H9 (cell line): ENCODE measurements at regions not wholly inside any gene's neighbourhood (a gene's known extent, or its start where the extent isn't known, plus 50 kb on each side); places are given as distances from the start of the nearest gene placed in this dataset.

Experiments
- DNase-seq: peaks from one replicate; pipeline ENCODE4 v3.0.0-alpha.2; 2017
- H2AFZ ChIP-seq: one replicate; pipeline ENCODE4 v1.6.1; 2013; ENCODE audit warnings: mild to moderate bottlenecking, low read length, control low read depth, moderate library complexity
- H2AK5ac ChIP-seq: 2 replicates; pipeline ENCODE4 v1.6.1; 2013; ENCODE audit warnings: low read length, control low read depth, mixed read lengths; ENCODE audit not compliant: insufficient read length
- H2BK120ac ChIP-seq: one replicate; pipeline ENCODE4 v1.6.1; 2013; ENCODE audit warnings: low read depth, mild to moderate bottlenecking, low read length, control low read depth, inconsistent platforms; ENCODE audit not compliant: poor library complexity, severe bottlenecking
- H2BK12ac ChIP-seq: 2 replicates; pipeline ENCODE4 v1.6.1; 2013; ENCODE audit warnings: low read length, control low read depth, mixed read lengths, low read depth; ENCODE audit not compliant: insufficient read length
- H2BK15ac ChIP-seq: 2 replicates; pipeline ENCODE4 v1.6.1; 2013; ENCODE audit warnings: low read depth, low read length, control low read depth
- H2BK20ac ChIP-seq: one replicate; pipeline ENCODE4 v1.6.1; 2013; ENCODE audit warnings: low read depth, mild to moderate bottlenecking, low read length, control low read depth, inconsistent platforms; ENCODE audit not compliant: poor library complexity, severe bottlenecking
- H2BK5ac ChIP-seq: 2 replicates; pipeline ENCODE4 v1.6.1; 2013; ENCODE audit warnings: low read length, control low read depth, mixed read lengths; ENCODE audit not compliant: insufficient read length
- H3K14ac ChIP-seq: 2 replicates; pipeline ENCODE4 v1.6.1; 2013; ENCODE audit warnings: low read length, control low read depth; ENCODE audit not compliant: insufficient read depth
- H3K18ac ChIP-seq: 2 replicates; pipeline ENCODE4 v1.6.1; 2013; ENCODE audit warnings: low read depth, mild to moderate bottlenecking, mixed read lengths, low read length, control low read depth; ENCODE audit not compliant: insufficient read length
- H3K23ac ChIP-seq: 2 replicates; pipeline ENCODE4 v1.6.1; 2013; ENCODE audit warnings: low read length, control low read depth, mixed read lengths, low read depth; ENCODE audit not compliant: insufficient read length
- H3K23me2 ChIP-seq: 2 replicates; pipeline ENCODE4 v1.6.1; 2013; ENCODE audit warnings: low read depth, mild to moderate bottlenecking, mixed read lengths, low read length, control low read depth; ENCODE audit not compliant: insufficient read length, poor library complexity, severe bottlenecking
- H3K27ac ChIP-seq: 2 replicates; pipeline ENCODE4 v1.5.1; 2013; ENCODE audit warnings: low read length, control low read depth, mixed read lengths, low read depth; ENCODE audit not compliant: insufficient read length
- H3K27me3 ChIP-seq: 2 replicates; pipeline ENCODE4 v1.6.1; 2013; ENCODE audit warnings: low read length, control low read depth, inconsistent platforms; ENCODE audit not compliant: insufficient read depth
- H3K4ac ChIP-seq: 2 replicates; pipeline ENCODE4 v1.6.1; 2013; ENCODE audit warnings: low read depth, mild to moderate bottlenecking, control low read depth, inconsistent platforms, low read length, moderate library complexity
- H3K4me1 ChIP-seq: 2 replicates; pipeline ENCODE4 v1.6.1; 2013; ENCODE audit warnings: low read length, control low read depth, inconsistent platforms; ENCODE audit not compliant: insufficient read depth
- H3K4me2 ChIP-seq: 2 replicates; pipeline ENCODE4 v1.6.1; 2013; ENCODE audit warnings: low read length, control low read depth, mixed read lengths; ENCODE audit not compliant: insufficient read length, insufficient read depth
- H3K56ac ChIP-seq: 2 replicates; pipeline ENCODE4 v1.6.1; 2013; ENCODE audit warnings: low read depth, mild to moderate bottlenecking, mixed read lengths, low read length, control low read depth; ENCODE audit not compliant: insufficient read length
- H3K79me1 ChIP-seq: 2 replicates; pipeline ENCODE4 v1.6.1; 2013; ENCODE audit warnings: low read depth, mild to moderate bottlenecking, moderate library complexity, low read length, control low read depth, inconsistent platforms; ENCODE audit not compliant: insufficient read depth, poor library complexity, severe bottlenecking
- H3K79me2 ChIP-seq: 2 replicates; pipeline ENCODE4 v1.6.1; 2013; ENCODE audit warnings: low read length, control low read depth, inconsistent platforms; ENCODE audit not compliant: insufficient read depth
- H3K9ac ChIP-seq: 2 replicates; pipeline ENCODE4 v1.6.1; 2013; ENCODE audit warnings: low read length, control low read depth, mixed read lengths; ENCODE audit not compliant: insufficient read length; ENCODE audit errors: extremely low read depth
- H3K9me3 ChIP-seq: one replicate; pipeline ENCODE4 v1.6.1; 2013; ENCODE audit warnings: low read depth, low read length, inconsistent platforms; ENCODE audit not compliant: control insufficient read depth
- H3T11ph ChIP-seq: one replicate; pipeline ENCODE4 v1.6.1; 2013; ENCODE audit warnings: mild to moderate bottlenecking, low read length, control low read depth, inconsistent platforms
- H4K20me1 ChIP-seq: one replicate; pipeline ENCODE4 v1.6.1; 2013; ENCODE audit not compliant: control insufficient read depth, insufficient read length, insufficient read depth
- H4K5ac ChIP-seq: 2 replicates; pipeline ENCODE4 v1.6.1; 2013; ENCODE audit warnings: low read depth, mild to moderate bottlenecking, mixed read lengths, low read length, control low read depth; ENCODE audit not compliant: insufficient read length
- H4K8ac ChIP-seq: replicated peaks from 2 replicates; pipeline ENCODE4 v1.6.1; 2013; ENCODE audit warnings: low read length, control low read depth, mixed read lengths, low read depth; ENCODE audit not compliant: insufficient read length
- H4K91ac ChIP-seq: 2 replicates; pipeline ENCODE4 v1.6.1; 2013; ENCODE audit warnings: low read depth, mild to moderate bottlenecking, moderate library complexity, mixed read lengths, low read length, control low read depth; ENCODE audit not compliant: insufficient read length
- H3K27ac Mint-ChIP-seq, 3 experiments: 2 replicates in 2 of 3; 3 replicates in 1 of 3; pipeline ENCODE4 v1.8.0; 2020 to 2021; ENCODE audit warnings: mixed read lengths in 3 of 3, mild to moderate bottlenecking in 1 of 3, moderate library complexity in 1 of 3
- H3K27me3 Mint-ChIP-seq: 2 replicates; pipeline ENCODE4 v1.8.0; 2021; ENCODE audit warnings: low read depth, mild to moderate bottlenecking, moderate library complexity, mixed read lengths
- H3K36me3 Mint-ChIP-seq, 3 experiments: 2 replicates in 2 of 3; 3 replicates in 1 of 3; pipeline ENCODE4 v1.8.0; 2020 to 2021; ENCODE audit warnings: low read depth in 3 of 3, mixed read lengths in 3 of 3; ENCODE audit not compliant: insufficient read depth in 1 of 3
- H3K4me1 Mint-ChIP-seq, 2 experiments: 2 replicates each; pipeline ENCODE4 v1.8.0; 2020; ENCODE audit warnings: mixed read lengths in 2 of 2
- H3K4me3 Mint-ChIP-seq, 2 experiments: 2 replicates in 1 of 2; 3 replicates in 1 of 2; pipeline ENCODE4 v1.8.0; 2020 to 2021; ENCODE audit warnings: mild to moderate bottlenecking in 2 of 2, mixed read lengths in 2 of 2, moderate library complexity in 1 of 2
- H3K9me3 Mint-ChIP-seq, 2 experiments: 2 replicates in 1 of 2; 3 replicates in 1 of 2; pipeline ENCODE4 v1.8.0; 2020; ENCODE audit warnings: mild to moderate bottlenecking in 2 of 2, mixed read lengths in 2 of 2, moderate library complexity in 1 of 2
- CTCF ChIP-seq: fragments of 200-600 bp; sonication (generic); conservative IDR thresholded peaks from 3 replicates; pipeline ENCODE4 v1.8.0; 2021; ENCODE audit warnings: antibody characterized with exemption, mild to moderate bottlenecking
- WGBS: extraction: QIAGEN DNeasy Blood & Tissue Kit; methylation state at CpG from one replicate; pipeline ENCODE4 v1.1.7; 2013; ENCODE audit warnings: missing lambda C conversion rate, low lambda C conversion rate, mixed read lengths; ENCODE audit not compliant: insufficient read length; ENCODE audit errors: extremely low coverage; 5-methylcytosine and 5-hydroxymethylcytosine counted together

GRCh38 chr14:97021571-97022168 is 224.5 kb downstream of the VRK1 start:
- Mint-ChIP-seq H3K27ac (no peak overlapping the region), H3K4me1 (peaks cover 37 to 38% of the 10 kb centered on the region in 2 experiments), H3K36me3 (no peaks in the 10 kb centered on the region; a peak in 1 of 7 replicates), H3K9me3 (peaks cover 0 to 3% of the 10 kb centered on the region in 2 experiments; a peak in 3 of 5 replicates), H3K27me3 (no peaks in the 10 kb centered on the region; the same call in none of the 2 replicates), H3K4me3 (no peak overlapping the region)
- TF ChIP-seq CTCF, result no peak
- Histone ChIP-seq H4K5ac (no peak overlapping the region), H4K20me1 (no peaks in the 10 kb centered on the region), H3K79me1 (no peaks in the 10 kb centered on the region), H3K23me2 (peaks cover 5% of the 10 kb centered on the region), H3K18ac (no peak overlapping the region), H3K4ac (no peak overlapping the region), H4K91ac (no peak overlapping the region), H3K27ac (no peak overlapping the region), H3K23ac (no peak overlapping the region), H2BK20ac (no peak overlapping the region), H3T11ph (no peak overlapping the region), H3K4me1 (peaks cover 27% of the 10 kb centered on the region), H3K56ac (no peak overlapping the region), H4K8ac (no peak overlapping the region), H3K27me3 (no peaks in the 10 kb centered on the region), H3K9me3 (no peaks in the 10 kb centered on the region), H2BK5ac (no peak overlapping the region), H3K4me2 (no peak overlapping the region), H2AFZ (no peak overlapping the region), H2BK12ac (no peak overlapping the region), H2BK15ac (no peak overlapping the region), H2BK120ac (no peak overlapping the region), H2AK5ac (no peak overlapping the region), H3K14ac (no peak overlapping the region), H3K79me2 (no peaks in the 10 kb centered on the region), H3K9ac (no peak overlapping the region)
- no CpG with 5 or more reads among the region's 3 CpGs for WGBS
- DNase-seq, result peak; percentile 31
